Neural cell (in vitro differentiated cells): ENCODE measurements at regions not wholly inside any gene's neighbourhood (a gene's known extent, or its start where the extent isn't known, plus 50 kb on each side); places are given as distances from the start of the nearest gene placed in this dataset.
A peak's percentile ranks its signal among the peaks of the same experiment; 100 is the strongest.

Experiments used
- H2AFZ ChIP-seq: fragments of 200-600, 300-800 bp; sonication (generic), shearing (Covaris generic); 2 replicates; pipeline ENCODE4 v1.6.0; 2014; ENCODE audit warnings: low read depth, mild to moderate bottlenecking, antibody characterized with exemption, low read length, moderate library complexity
- H3F3A ChIP-seq: fragments of 200-600 bp; shearing (Covaris generic); 2 replicates; pipeline ENCODE4 v1.6.1; 2016; ENCODE audit warnings: mild to moderate bottlenecking, moderate library complexity, mixed read lengths, antibody characterized with exemption, low read length; ENCODE audit not compliant: insufficient read depth, poor library complexity, severe bottlenecking
- H3K27ac ChIP-seq: fragments of 200-600, 300-800 bp; sonication (generic), shearing (Covaris generic); 2 replicates; pipeline ENCODE4 v1.5.1; 2014; ENCODE audit warnings: mild to moderate bottlenecking, low read length, moderate library complexity
- H3K27me3 ChIP-seq: fragments of 300-800, 200-600 bp; sonication (generic), shearing (Covaris generic); 2 replicates; pipeline ENCODE4 v1.6.0; 2014; ENCODE audit warnings: mild to moderate bottlenecking, low read depth, low read length, moderate library complexity; ENCODE audit not compliant: insufficient read depth
- H3K36me3 ChIP-seq: fragments of 300-800, 200-600 bp; sonication (generic), shearing (Covaris generic); 2 replicates; pipeline ENCODE4 v1.5.1; 2014; ENCODE audit warnings: mild to moderate bottlenecking, antibody characterized with exemption, low read length, moderate library complexity; ENCODE audit not compliant: insufficient read depth
- H3K4me2 ChIP-seq: fragments of 300-800, 200-600 bp; sonication (generic), shearing (Covaris generic); 2 replicates; pipeline ENCODE4 v1.6.0; 2014; ENCODE audit warnings: mild to moderate bottlenecking, low read length
- H3K4me3 ChIP-seq: fragments of 300-800, 200-600 bp; sonication (generic), shearing (Covaris generic); 2 replicates; pipeline ENCODE4 v1.5.1; 2014; ENCODE audit warnings: mild to moderate bottlenecking, low read length, moderate library complexity
- H3K79me2 ChIP-seq: fragments of 200-600 bp; shearing (Covaris generic); replicated peaks from 2 replicates; pipeline ENCODE4 v1.6.0; 2014; ENCODE audit warnings: mild to moderate bottlenecking, low read length, moderate library complexity; ENCODE audit not compliant: insufficient read depth
- H3K9ac ChIP-seq: fragments of 300-800, 200-600 bp; sonication (generic), shearing (Covaris generic); 2 replicates; pipeline ENCODE4 v1.6.1; 2016; ENCODE audit warnings: mild to moderate bottlenecking, low read length, mixed read lengths
- H3K9me2 ChIP-seq: fragments of 200-600 bp; shearing (Covaris generic); 2 replicates; pipeline ENCODE4 v1.6.1; 2016; ENCODE audit warnings: mild to moderate bottlenecking, low read length, mixed read lengths; ENCODE audit not compliant: insufficient read depth
- H3K9me3 ChIP-seq: fragments of 200-600, 300-800 bp; sonication (generic), shearing (Covaris generic); 2 replicates; pipeline ENCODE4 v1.6.1; 2016; ENCODE audit warnings: mild to moderate bottlenecking, mixed run types, low read length, moderate library complexity, mixed read lengths
- H4K20me1 ChIP-seq: fragments of 200-600 bp; shearing (Covaris generic); 2 replicates; pipeline ENCODE4 v1.6.1; 2016; ENCODE audit warnings: mild to moderate bottlenecking, mixed run types; ENCODE audit not compliant: insufficient read depth
- CTCF ChIP-seq: fragments of 450-650 bp; IDR thresholded peaks from 2 replicates; pipeline ENCODE4 v1.5.1; 2014; ENCODE audit warnings: antibody characterized with exemption, mild to moderate bottlenecking, moderate library complexity; ENCODE audit not compliant: poor library complexity, severe bottlenecking
- EP300 ChIP-seq: fragments of 450-650 bp; conservative IDR thresholded peaks from 2 replicates; pipeline ENCODE4 v1.6.1; 2014; ENCODE audit warnings: antibody characterized with exemption, mild to moderate bottlenecking, moderate library complexity; ENCODE audit not compliant: poor library complexity, severe bottlenecking
- EZH2 ChIP-seq: fragments of 200-600, 300-800 bp; shearing (Covaris generic), sonication (generic); IDR thresholded peaks from 2 replicates; pipeline ENCODE4 v1.6.1; 2014; ENCODE audit warnings: antibody characterized with exemption, low read length, borderline replicate concordance, mild to moderate bottlenecking; ENCODE audit not compliant: insufficient read depth, poor library complexity, severe bottlenecking
- MXI1 ChIP-seq: fragments of 450-650 bp; conservative IDR thresholded peaks from 2 replicates; pipeline ENCODE4 v1.6.1; 2014; ENCODE audit warnings: antibody characterized with exemption, mild to moderate bottlenecking; ENCODE audit not compliant: poor library complexity, severe bottlenecking
- POLR2AphosphoS5 ChIP-seq: IDR thresholded peaks from 2 replicates; pipeline ENCODE4 v1.6.1; 2012
- RAD21 ChIP-seq: fragments of 450-650 bp; conservative IDR thresholded peaks from 2 replicates; pipeline ENCODE4 v1.6.1; 2014; ENCODE audit warnings: antibody characterized with exemption, mild to moderate bottlenecking, moderate library complexity
- REST ChIP-seq: IDR thresholded peaks from 2 replicates; pipeline ENCODE4 v1.6.1; 2012; ENCODE audit warnings: borderline replicate concordance
- SMC3 ChIP-seq: fragments of 450-650 bp; conservative IDR thresholded peaks from 2 replicates; pipeline ENCODE4 v1.6.1; 2014; ENCODE audit warnings: antibody characterized with exemption, mild to moderate bottlenecking, moderate library complexity; ENCODE audit not compliant: poor library complexity
- TAF1 ChIP-seq: IDR thresholded peaks from 2 replicates; pipeline ENCODE4 v1.6.1; 2012; ENCODE audit warnings: low read depth

GRCh38 chr6:27847706-27848105 is 64.5 kb downstream of the OR2B2 start:
- Histone ChIP-seq H3K4me2 (no peak overlapping the region), H3K27me3 (no peaks in the 10 kb centered on the region), H3F3A (no peaks in the 10 kb centered on the region), H4K20me1 (no peaks in the 10 kb centered on the region), H3K79me2 (no peaks in the 10 kb centered on the region), H3K9me2 (no peaks in the 10 kb centered on the region), H3K36me3 (no peaks in the 10 kb centered on the region), H2AFZ (no peak overlapping the region), H3K4me3 (no peak overlapping the region), H3K9ac (no peak overlapping the region), H3K9me3 (no peaks in the 10 kb centered on the region), H3K27ac (no peak overlapping the region)
- no peak for TF ChIP-seq CTCF
- no peak for TF ChIP-seq MXI1
- TF ChIP-seq SMC3, result no peak
- no peak for TF ChIP-seq REST
- no peak for TF ChIP-seq POLR2AphosphoS5
- no peak for TF ChIP-seq EP300
- TF ChIP-seq RAD21, result no peak

- Histone ChIP-seq H3K36me3 (no peaks in the 10 kb centered on the region), H3F3A (peaks cover 8% of the 10 kb centered on the region), H3K27me3 (no peaks in the 10 kb centered on the region), H3K27ac (no peak overlapping the region), H3K9me2 (no peaks in the 10 kb centered on the region), H3K4me2 (no peak overlapping the region), H3K9ac (no peak overlapping the region), H2AFZ (no peak overlapping the region), H3K4me3 (peak overlapping the region; percentile 82), H3K79me2 (peaks cover 14% of the 10 kb centered on the region), H3K9me3 (no peaks in the 10 kb centered on the region), H4K20me1 (no peaks in the 10 kb centered on the region)
- TF ChIP-seq MXI1, result no peak
- TF ChIP-seq EZH2, result no peak
- TF ChIP-seq CTCF, result no peak
- no peak for TF ChIP-seq RAD21
- TF ChIP-seq TAF1, result no peak
- no peak for TF ChIP-seq EP300
- no peak for TF ChIP-seq REST
- TF ChIP-seq SMC3, result no peak
- no peak for TF ChIP-seq POLR2AphosphoS5
Measured at GRCh38 chr6:27840572-27840971, 71.6 kb downstream of the OR2B2 start.
